ENCODE measurements at regions not wholly inside any gene's neighbourhood (a gene's known extent, or its start where the extent isn't known, plus 50 kb on each side); places are given as distances from the start of the nearest gene placed in this dataset.

DNA sequence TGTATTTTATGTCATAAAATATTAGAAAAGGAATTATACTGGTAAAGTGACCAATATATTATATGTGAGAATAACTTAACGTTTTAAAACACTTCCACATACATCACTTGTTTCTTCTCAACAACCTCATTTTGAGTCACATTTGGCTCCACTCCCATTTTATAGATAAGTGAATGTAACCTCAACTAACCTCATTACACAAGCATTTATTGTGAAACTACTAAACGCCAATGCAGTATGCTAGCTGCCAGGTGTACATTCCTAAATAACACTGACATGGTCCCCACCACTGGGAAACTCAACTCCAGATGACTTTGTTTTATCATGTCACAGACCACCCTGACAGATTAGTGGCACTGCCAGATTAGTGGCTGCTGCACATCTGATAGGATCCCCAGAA lies 249.7 kb upstream of the CNTN4 start:
- no peak for DNase-seq
- Histone ChIP-seq H3K27ac (ENCODE audit: low read length, poor library complexity, severe bottlenecking) (no peak overlapping the region), H3K79me1 (replicated peaks; ENCODE audit: low read length, poor library complexity, severe bottlenecking) (no peaks in the 10 kb centered on the region), H3K4ac (ENCODE audit: low read depth in 1 of 2, low read length in 2 of 2) (no peak overlapping the region), H3K18ac (ENCODE audit: low read depth in 1 of 2, low read length in 2 of 2) (no peak overlapping the region), H3K23ac (ENCODE audit: low read length in 2 of 2) (no peak overlapping the region), H3K9me3 (ENCODE audit: control insufficient read depth, low read length) (peaks cover 7% of the 10 kb centered on the region), H3K27me3 (ENCODE audit: control insufficient read depth in 1 of 2, insufficient read depth in 1 of 2, low read length in 2 of 2) (no peaks in the 10 kb centered on the region), H3K9ac (ENCODE audit: low read length) (no peak overlapping the region), H2AFZ (ENCODE audit: low read depth, low read length) (no peak overlapping the region), H4K91ac (ENCODE audit: low read length) (no peak overlapping the region), H2BK15ac (ENCODE audit: low read depth, poor library complexity, severe bottlenecking) (no peak overlapping the region), H2BK120ac (ENCODE audit: low read depth, low read length) (no peak overlapping the region), H3K4me3 (ENCODE audit: insufficient read depth in 1 of 2, low read depth in 1 of 2, low read length in 2 of 2) (no peak overlapping the region), H3K14ac (ENCODE audit: low read length in 2 of 2) (no peak overlapping the region), H3K4me1 (ENCODE audit: control insufficient read depth, insufficient read depth, low read depth, low read length) (no peaks in the 10 kb centered on the region), H4K8ac (ENCODE audit: low read length) (no peak overlapping the region), H2AK5ac (ENCODE audit: low read length, severe bottlenecking) (no peak overlapping the region), H2BK12ac (ENCODE audit: low read length in 2 of 2) (no peak overlapping the region), H3K36me3 (ENCODE audit: control insufficient read depth in 1 of 2, insufficient read depth in 2 of 2, low read depth in 1 of 2, low read length in 2 of 2) (no peaks in the 10 kb centered on the region), H2BK5ac (ENCODE audit: low read depth, low read length, poor library complexity, severe bottlenecking) (no peak overlapping the region), H3K4me2 (ENCODE audit: low read length, poor library complexity, severe bottlenecking) (no peak overlapping the region)
- WGBS, result 68% methylated on average over 2 of the region's 2 CpGs

DNA sequence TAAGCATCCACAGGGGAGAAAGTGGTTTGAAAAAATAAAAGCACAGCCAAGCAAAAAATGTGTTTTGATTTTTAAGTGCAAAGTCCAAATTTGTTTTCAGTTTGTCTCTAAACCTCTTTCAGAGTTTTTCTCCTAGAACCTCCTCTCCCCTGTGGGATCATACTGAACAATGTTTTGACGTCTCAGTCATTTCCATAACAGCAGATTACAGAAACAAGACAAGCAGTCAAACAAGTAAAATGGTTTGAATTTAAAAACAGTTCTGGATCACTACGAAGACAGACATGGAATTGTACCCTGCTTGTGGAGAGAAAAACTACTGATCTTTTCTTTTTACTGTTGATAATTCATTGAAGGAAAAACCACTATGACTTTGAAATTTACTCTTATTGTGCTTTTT lies 245.7 kb upstream of the CNTN4 start:
- H3K4me1 ChIP-seq (ENCODE audit: control insufficient read depth, insufficient read depth, low read depth, low read length), result no peaks in the 10 kb centered on the region
- H2BK120ac ChIP-seq (ENCODE audit: low read depth, low read length), result no peak overlapping the region
- DNase-seq, result no peak
- H3K9ac ChIP-seq (ENCODE audit: low read length), result no peak overlapping the region
- peaks cover 9% of the 10 kb centered on the region for H3K9me3 ChIP-seq (ENCODE audit: control insufficient read depth, low read length)
- no peaks in the 10 kb centered on the region for H3K79me1 ChIP-seq (replicated peaks; ENCODE audit: low read length, poor library complexity, severe bottlenecking)
- no peak overlapping the region for H4K91ac ChIP-seq (ENCODE audit: low read length)
- no peak overlapping the region for H2BK5ac ChIP-seq (ENCODE audit: low read depth, low read length, poor library complexity, severe bottlenecking)
- no peak overlapping the region for H4K8ac ChIP-seq (ENCODE audit: low read length)
- H3K36me3 ChIP-seq (ENCODE audit: control insufficient read depth in 1 of 2, insufficient read depth in 2 of 2, low read depth in 1 of 2, low read length in 2 of 2), result no peaks in the 10 kb centered on the region
- H3K23ac ChIP-seq (ENCODE audit: low read length in 2 of 2), result no peak overlapping the region
- no peak overlapping the region for H3K4me3 ChIP-seq (ENCODE audit: insufficient read depth in 1 of 2, low read depth in 1 of 2, low read length in 2 of 2)
- no peak overlapping the region for H2AFZ ChIP-seq (ENCODE audit: low read depth, low read length)
- no peak overlapping the region for H3K14ac ChIP-seq (ENCODE audit: low read length in 2 of 2)
- H3K18ac ChIP-seq (ENCODE audit: low read depth in 1 of 2, low read length in 2 of 2), result no peak overlapping the region
- no peak overlapping the region for H2AK5ac ChIP-seq (ENCODE audit: low read length, severe bottlenecking)
- no peak overlapping the region for H3K4me2 ChIP-seq (ENCODE audit: low read length, poor library complexity, severe bottlenecking)
- H3K4ac ChIP-seq (ENCODE audit: low read depth in 1 of 2, low read length in 2 of 2), result no peak overlapping the region
- no peaks in the 10 kb centered on the region for H3K27me3 ChIP-seq (ENCODE audit: control insufficient read depth in 1 of 2, insufficient read depth in 1 of 2, low read length in 2 of 2)
- WGBS, result no CpG with 5 or more reads among the region's 2 CpGs
- H2BK15ac ChIP-seq (ENCODE audit: low read depth, poor library complexity, severe bottlenecking), result no peak overlapping the region
- H3K27ac ChIP-seq (ENCODE audit: low read length, poor library complexity, severe bottlenecking), result no peak overlapping the region
- no peak overlapping the region for H2BK12ac ChIP-seq (ENCODE audit: low read length in 2 of 2)

DNA sequence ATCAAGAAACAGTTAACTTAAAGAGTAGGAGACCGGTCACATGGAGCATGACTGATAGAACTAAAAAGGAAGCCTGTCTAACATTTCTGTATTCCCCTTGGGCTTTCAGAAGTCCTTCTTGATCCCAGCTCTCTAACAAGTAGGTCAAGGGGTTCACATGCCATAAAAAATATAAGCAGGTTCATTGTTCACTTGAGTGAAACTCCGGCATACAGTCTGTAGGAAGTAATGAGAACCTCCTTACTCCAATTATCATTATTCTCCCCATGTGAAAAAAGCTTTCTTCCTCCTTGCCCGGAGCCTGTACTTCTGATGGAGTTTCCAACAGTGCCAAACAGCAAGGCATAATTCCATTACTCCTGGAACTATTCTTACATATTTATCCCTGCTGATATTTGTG lies 242.8 kb upstream of the CNTN4 start:
- no peak for DNase-seq
- WGBS, result 90% methylated on average over 3 of the region's 3 CpGs
- Histone ChIP-seq H3K4ac (ENCODE audit: low read depth in 1 of 2, low read length in 2 of 2) (no peak overlapping the region), H2AK5ac (ENCODE audit: low read length, severe bottlenecking) (no peak overlapping the region), H3K9me3 (ENCODE audit: control insufficient read depth, low read length) (peaks cover 9% of the 10 kb centered on the region), H3K27me3 (ENCODE audit: control insufficient read depth in 1 of 2, insufficient read depth in 1 of 2, low read length in 2 of 2) (no peaks in the 10 kb centered on the region), H2AFZ (ENCODE audit: low read depth, low read length) (no peak overlapping the region), H4K91ac (ENCODE audit: low read length) (no peak overlapping the region), H3K27ac (ENCODE audit: low read length, poor library complexity, severe bottlenecking) (no peak overlapping the region), H3K9ac (ENCODE audit: low read length) (no peak overlapping the region), H3K23ac (ENCODE audit: low read length in 2 of 2) (no peak overlapping the region), H3K18ac (ENCODE audit: low read depth in 1 of 2, low read length in 2 of 2) (no peak overlapping the region), H3K4me2 (ENCODE audit: low read length, poor library complexity, severe bottlenecking) (no peak overlapping the region), H2BK12ac (ENCODE audit: low read length in 2 of 2) (no peak overlapping the region), H2BK120ac (ENCODE audit: low read depth, low read length) (no peak overlapping the region), H3K4me3 (ENCODE audit: insufficient read depth in 1 of 2, low read depth in 1 of 2, low read length in 2 of 2) (no peak overlapping the region), H3K36me3 (ENCODE audit: control insufficient read depth in 1 of 2, insufficient read depth in 2 of 2, low read depth in 1 of 2, low read length in 2 of 2) (no peaks in the 10 kb centered on the region), H4K8ac (ENCODE audit: low read length) (no peak overlapping the region), H3K14ac (ENCODE audit: low read length in 2 of 2) (no peak overlapping the region), H2BK15ac (ENCODE audit: low read depth, poor library complexity, severe bottlenecking) (no peak overlapping the region), H2BK5ac (ENCODE audit: low read depth, low read length, poor library complexity, severe bottlenecking) (no peak overlapping the region), H3K79me1 (replicated peaks; ENCODE audit: low read length, poor library complexity, severe bottlenecking) (no peaks in the 10 kb centered on the region), H3K4me1 (ENCODE audit: control insufficient read depth, insufficient read depth, low read depth, low read length) (no peaks in the 10 kb centered on the region)

DNA sequence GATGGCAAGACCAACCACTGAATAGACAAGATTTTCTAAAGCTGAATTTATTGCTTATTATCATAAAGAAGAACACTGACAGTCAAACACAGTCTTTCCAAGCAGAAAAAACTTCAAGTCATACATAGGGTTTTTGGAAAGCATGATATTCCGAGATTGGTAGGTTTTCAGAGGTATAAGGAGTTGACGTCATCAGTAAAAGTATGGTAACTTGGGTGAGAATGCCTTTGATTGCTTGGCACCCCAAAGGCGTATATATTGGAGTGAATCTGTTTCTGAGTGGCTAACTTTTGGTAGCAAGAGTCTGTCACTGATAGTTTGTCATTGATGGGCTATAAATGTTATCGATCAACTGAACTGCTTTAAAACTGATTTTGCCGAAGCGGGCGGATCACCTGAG lies 227.9 kb upstream of the CNTN4 start:
- no peak overlapping the region for H4K91ac ChIP-seq (ENCODE audit: low read length)
- H2BK5ac ChIP-seq (ENCODE audit: low read depth, low read length, poor library complexity, severe bottlenecking), result no peak overlapping the region
- no peak overlapping the region for H3K14ac ChIP-seq (ENCODE audit: low read length in 2 of 2)
- no peak overlapping the region for H3K4me2 ChIP-seq (ENCODE audit: low read length, poor library complexity, severe bottlenecking)
- no peak overlapping the region for H3K18ac ChIP-seq (ENCODE audit: low read depth in 1 of 2, low read length in 2 of 2)
- H2BK15ac ChIP-seq (ENCODE audit: low read depth, poor library complexity, severe bottlenecking), result no peak overlapping the region
- no peak overlapping the region for H2AFZ ChIP-seq (ENCODE audit: low read depth, low read length)
- peaks cover 26% of the 10 kb centered on the region for H3K9me3 ChIP-seq (ENCODE audit: control insufficient read depth, low read length)
- H2BK12ac ChIP-seq (ENCODE audit: low read length in 2 of 2), result no peak overlapping the region
- no peaks in the 10 kb centered on the region for H3K79me1 ChIP-seq (replicated peaks; ENCODE audit: low read length, poor library complexity, severe bottlenecking)
- no peaks in the 10 kb centered on the region for H3K36me3 ChIP-seq (ENCODE audit: control insufficient read depth in 1 of 2, insufficient read depth in 2 of 2, low read depth in 1 of 2, low read length in 2 of 2)
- H3K4me1 ChIP-seq (ENCODE audit: control insufficient read depth, insufficient read depth, low read depth, low read length), result no peaks in the 10 kb centered on the region
- H3K27me3 ChIP-seq (ENCODE audit: control insufficient read depth in 1 of 2, insufficient read depth in 1 of 2, low read length in 2 of 2), result no peaks in the 10 kb centered on the region
- no peak overlapping the region for H3K9ac ChIP-seq (ENCODE audit: low read length)
- H2AK5ac ChIP-seq (ENCODE audit: low read length, severe bottlenecking), result no peak overlapping the region
- H2BK120ac ChIP-seq (ENCODE audit: low read depth, low read length), result no peak overlapping the region
- WGBS, result 89% methylated on average over 7 of the region's 7 CpGs
- H3K27ac ChIP-seq (ENCODE audit: low read length, poor library complexity, severe bottlenecking), result no peak overlapping the region
- H4K8ac ChIP-seq (ENCODE audit: low read length), result no peak overlapping the region
- no peak overlapping the region for H3K23ac ChIP-seq (ENCODE audit: low read length in 2 of 2)
- DNase-seq, result no peak
- no peak overlapping the region for H3K4me3 ChIP-seq (ENCODE audit: insufficient read depth in 1 of 2, low read depth in 1 of 2, low read length in 2 of 2)
- H3K4ac ChIP-seq (ENCODE audit: low read depth in 1 of 2, low read length in 2 of 2), result no peak overlapping the region
